ACHN (cell line): ENCODE measurements at regions not wholly inside any gene's neighbourhood (a gene's known extent, or its start where the extent isn't known, plus 50 kb on each side); places are given as distances from the start of the nearest gene placed in this dataset.
"Not testable (repeated sequence)": the region's sequence is repeated elsewhere in the genome, so short reads cannot be mapped to it uniquely, and the experiment has no call there.

Experiments used
- DNase-seq: peaks from one replicate; pipeline ENCODE4 v3.0.0-alpha.2; 2015
- in situ Hi-C: cut with HindIII; loops from 2 replicates; pipeline ENCODE4 v1.10.0; 2017; ENCODE audit warnings: low sequenced_read_pairs, low pct_ligation_motif_present, low pct_unique_long_range_greater_than_20kb

DNA sequence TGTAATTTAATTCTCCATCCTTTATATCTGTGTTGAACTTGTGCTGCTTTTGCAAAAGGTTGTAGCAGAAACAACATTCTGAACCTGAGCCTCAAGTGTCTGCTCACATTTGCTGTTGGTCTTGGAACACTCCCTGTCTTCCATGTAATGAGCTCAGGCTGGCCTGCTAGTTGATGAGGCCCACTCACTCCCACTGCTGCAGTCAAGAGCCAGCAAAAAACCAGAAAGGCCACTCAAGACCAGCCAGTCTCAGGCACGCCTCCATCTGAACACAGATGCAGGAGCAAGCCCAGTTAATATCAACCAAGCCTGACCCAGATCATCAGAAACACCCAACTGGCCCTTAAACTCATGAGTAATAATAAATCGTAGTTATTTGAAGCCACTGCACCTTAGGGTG is 342.2 kb upstream of the NFIA start:
- in situ Hi-C loops = no loop called here
- DNase-seq = no peak

DNA sequence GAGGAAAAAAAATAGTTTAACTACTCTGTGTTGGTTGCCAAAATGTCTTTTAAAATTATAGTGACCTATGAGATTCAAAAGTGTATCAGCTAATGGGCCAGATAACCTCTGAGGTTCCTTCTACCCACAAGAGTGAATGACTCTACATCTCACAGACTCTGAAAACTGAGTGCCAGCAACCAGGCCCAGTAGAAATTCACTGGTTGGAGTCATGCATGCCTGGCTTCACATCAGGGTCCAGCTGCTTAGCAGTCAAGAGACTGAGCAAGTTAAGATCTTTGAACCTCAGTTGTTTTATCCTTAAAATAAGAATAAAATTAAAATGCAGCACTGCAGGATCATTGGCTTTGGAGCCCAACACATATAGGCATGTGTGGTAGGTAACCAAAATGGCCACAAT is 342.6 kb upstream of the NFIA start:
- in situ Hi-C loops = no loop called here

DNA sequence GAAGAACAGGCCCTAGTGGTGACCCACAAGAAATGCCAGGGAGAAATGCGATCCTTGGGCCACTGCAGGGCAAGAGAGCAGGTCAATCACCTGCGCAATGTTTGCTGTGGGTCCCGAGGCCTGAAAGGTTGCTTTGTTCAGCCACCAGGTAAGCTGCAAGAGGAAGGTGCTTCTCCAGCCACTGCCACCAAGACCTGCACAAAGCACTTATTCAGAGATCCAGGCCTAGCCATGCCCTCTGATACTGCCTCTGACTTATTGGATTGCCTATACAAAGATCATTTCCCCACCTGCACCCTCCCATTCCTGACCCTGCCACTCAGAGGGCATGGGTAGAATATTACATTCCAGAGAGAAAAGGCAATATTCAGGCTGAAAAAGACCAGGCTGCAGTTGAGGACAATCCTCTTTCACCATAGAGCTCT is 349.4 kb upstream of the NFIA start:
- no peak for DNase-seq
- in situ Hi-C loops = no loop called here

More for the DNA sequence above, 342.6 kb upstream of the NFIA start:
- DNase-seq = no peak

GRCh38 chr1:60731321-60731720 is 351.0 kb upstream of the NFIA start:
- in situ Hi-C loops = no loop called here
- no peak for DNase-seq

DNA sequence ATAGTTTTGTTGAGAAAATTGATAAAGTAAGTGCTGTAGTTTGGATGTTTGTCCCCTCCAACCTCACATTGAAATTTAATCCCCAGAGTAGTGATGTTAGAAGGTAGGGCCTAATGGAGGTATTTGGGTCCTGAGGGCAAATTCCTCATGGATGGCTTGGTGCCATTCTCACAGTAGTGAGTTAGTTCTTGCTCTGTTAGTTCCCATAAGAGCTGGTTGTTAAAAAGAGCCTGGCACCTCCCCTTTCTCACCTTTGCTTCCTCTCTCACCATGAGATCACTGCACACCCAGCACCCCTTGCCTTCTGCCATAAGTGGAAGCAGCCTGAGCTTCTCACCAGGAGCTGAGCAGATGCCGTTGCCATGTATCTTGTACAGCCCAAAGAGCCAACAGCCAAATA is 354.8 kb upstream of the NFIA start:
- no peak for DNase-seq
- in situ Hi-C loops = no loop called here

DNA sequence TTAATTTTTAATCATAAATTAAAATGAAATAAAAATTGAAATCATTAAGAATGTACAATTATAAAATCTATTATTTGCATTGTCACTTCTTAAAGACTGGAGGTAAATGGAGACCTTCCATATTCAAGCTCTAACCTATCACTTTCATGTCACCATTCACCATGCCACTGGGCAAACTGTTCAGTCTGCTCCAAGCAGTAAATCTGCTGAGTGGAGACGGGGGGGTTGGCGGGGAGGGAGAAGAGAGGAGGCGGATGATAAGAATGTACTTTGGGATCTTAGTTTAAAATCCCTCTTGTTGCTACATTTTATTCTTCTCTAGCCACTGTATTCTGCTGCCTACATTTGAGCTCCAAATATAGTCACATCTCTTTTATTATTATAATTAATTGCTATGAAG is 365.9 kb upstream of the NFIA start:
- DNase-seq = no peak
- in situ Hi-C loops = no loop called here

GRCh38 chr1:60715970-60716369 is 366.4 kb upstream of the NFIA start:
- in situ Hi-C loops = no loop called here
- no peak for DNase-seq

- in situ Hi-C loops = no loop called here
- DNase-seq = no peak
Measured at GRCh38 chr1:60709426-60709825, 372.9 kb upstream of the NFIA start.

DNA sequence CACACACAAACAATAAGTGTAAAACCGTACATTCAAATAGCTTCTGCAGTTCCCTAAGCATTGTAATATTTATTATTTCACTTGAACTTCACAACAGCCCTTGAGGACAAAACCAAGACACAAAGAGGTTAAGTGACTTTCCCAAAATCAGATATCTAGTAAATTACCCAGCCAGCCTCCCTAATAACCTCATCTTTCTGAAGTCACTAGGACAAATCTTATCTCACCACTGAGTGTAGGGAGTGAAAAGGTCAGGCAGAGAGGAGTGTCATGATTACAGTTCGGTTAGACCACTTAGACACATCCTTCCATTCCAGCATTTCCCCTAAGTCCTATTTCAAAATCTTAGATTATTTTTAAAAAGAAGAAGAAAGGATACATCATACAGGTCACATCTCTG is 377.3 kb upstream of the NFIA start:
- DNase-seq = no peak
- in situ Hi-C loops = no loop called here

GRCh38 chr1:60703155-60703554 is 379.2 kb upstream of the NFIA start:
- no peak for DNase-seq
- in situ Hi-C loops = no loop called here

- no peak for DNase-seq
- in situ Hi-C loops = no loop called here
Measured at GRCh38 chr1:60699325-60699724, 383.0 kb upstream of the NFIA start.

DNA sequence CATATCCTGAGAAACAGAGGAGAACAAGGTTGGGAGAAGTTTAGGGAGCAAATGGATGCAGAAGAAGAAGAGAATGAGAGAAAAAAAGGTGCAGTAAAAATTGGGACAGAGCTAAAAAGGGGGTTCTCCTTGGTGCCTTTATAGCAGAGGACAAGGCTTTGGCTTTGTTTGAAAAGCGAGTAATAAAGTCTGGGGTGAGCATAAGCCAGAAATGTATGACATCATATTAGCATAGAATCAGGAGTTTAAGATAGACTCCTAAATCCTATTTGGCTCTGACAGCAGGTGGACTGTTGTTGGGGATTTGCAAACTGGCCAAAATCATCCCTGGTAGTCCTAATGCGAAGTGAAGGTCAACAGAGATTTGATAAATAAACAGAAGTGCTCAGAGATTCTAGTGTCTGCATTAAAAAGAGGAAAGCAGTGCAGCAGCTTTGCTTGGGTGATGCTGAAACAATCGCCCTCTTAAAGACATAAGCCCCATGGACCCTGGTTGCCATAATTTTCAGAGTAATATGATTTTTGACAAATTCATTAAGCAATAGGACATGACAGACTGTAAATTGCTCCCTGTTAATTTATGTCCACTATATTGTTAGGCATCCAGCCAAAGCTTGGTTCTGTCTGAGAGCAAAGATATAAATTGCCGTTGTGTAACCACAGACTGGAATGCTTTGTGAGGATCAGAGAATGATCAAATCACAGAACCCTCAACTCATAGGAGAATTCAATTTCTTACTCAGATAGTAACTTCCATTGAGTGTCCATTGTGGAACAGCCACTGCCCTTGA is 385.0 kb upstream of the NFIA start:
- in situ Hi-C loops = no loop called here
- no peak for DNase-seq

DNA sequence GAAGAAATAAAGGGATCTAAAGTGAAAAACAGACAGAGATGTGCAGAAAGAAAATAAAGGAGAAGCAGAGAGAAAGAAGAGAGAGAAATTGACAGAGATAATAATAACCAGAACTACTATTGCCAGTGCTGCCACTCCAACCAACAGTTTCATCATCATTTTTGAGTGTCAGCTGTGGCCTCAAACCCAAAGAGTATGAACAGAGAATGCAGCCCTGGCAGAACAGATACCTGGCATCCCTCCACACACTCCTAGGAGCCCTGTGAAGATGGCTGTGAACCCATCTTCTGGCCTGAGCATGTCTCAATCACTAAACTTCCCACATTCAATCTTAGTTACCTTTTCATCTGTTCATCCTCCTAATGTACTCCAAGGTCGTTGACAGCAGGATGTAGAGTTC is 385.8 kb upstream of the NFIA start:
- in situ Hi-C loops = no loop called here
- DNase-seq = no peak

- DNase-seq = no peak
- in situ Hi-C loops = no loop called here
Measured at GRCh38 chr1:60695716-60696171, 386.6 kb upstream of the NFIA start.

GRCh38 chr1:60694980-60695379 is 387.4 kb upstream of the NFIA start:
- no peak for DNase-seq
- in situ Hi-C loops = no loop called here

GRCh38 chr1:60692031-60692430 is 390.3 kb upstream of the NFIA start:
- DNase-seq = no peak
- in situ Hi-C loops = no loop called here

- in situ Hi-C loops, DNase-seq: not testable (repeated sequence)
Measured at GRCh38 chr1:60688221-60688620, 394.1 kb upstream of the NFIA start.

DNA sequence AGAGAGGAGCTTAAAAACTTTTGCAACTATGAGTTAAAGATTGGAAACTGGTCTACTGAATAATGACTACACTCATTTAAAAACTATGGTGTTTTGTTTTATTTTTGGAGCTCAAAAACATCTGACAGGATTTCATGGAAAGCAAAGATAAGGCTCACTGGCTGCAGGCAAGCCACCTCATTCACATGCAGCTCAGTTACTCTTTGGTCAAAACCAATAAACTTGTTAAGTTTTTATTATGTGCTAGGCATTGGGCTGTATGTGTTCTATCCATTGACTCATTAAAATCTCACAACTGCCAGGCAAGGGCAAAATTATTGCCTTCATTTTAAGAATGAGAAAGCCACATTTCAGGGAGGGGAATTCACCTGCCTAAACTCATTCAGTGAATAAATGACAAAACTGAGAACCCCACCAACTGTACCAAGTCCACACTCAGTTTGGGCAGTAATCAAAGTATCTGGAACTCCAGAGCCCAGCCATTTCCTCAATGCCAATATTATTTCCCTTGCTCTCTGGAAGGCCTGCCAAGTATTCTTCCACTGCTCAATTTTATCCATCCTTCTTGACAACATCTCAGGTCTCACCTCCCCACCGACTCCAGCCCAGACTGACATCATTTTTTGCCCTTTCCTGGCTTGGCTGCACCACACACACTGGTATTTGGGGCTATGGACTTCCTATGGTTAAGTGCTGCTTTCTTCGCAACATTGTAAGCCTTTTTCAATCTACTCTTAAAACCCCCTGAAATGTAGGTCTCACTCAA is 401.1 kb upstream of the NFIA start:
- DNase-seq = no peak
- in situ Hi-C loops = no loop called here

DNA sequence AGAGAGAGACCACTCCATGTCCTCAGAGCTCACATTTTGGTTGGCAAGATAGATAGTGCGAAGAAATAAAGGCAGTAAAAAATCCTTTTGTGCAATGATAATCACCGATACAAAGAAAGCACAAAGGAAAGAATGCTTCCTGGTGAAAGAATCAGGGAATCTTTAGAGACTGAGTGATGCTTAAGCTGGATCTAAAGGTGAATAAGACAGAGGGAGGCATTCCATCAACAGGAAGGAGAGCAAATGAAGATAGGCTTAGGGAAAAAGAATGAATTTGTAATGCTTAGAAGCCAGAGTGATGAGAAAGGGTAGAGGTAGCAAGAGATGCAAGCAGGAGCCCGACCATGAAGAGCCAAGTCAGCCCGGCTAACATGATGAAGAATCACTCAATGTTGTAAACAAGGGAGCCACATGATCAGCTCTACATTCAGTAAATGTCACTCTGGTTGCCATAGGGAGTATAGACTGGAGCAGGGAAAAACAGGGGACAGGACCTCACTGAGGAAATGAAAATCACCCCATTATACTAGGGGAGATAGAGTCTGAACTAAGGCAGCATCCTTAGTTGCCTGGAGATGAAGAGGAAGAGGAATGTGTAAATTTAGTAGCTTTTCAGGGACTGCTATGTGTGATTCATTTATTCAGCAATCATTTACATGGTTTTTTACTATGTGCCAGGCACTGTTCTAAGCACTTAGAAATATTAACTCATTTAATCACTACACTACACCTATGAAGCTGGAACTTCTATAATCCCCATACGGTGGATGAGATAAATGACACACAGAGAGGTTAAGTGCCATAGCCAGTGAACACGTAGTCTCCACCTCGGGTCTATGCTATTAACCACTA is 402.6 kb upstream of the NFIA start:
- in situ Hi-C loops = no loop called here
- DNase-seq = no peak
